ENCODE measurements at regions not wholly inside any gene's neighbourhood (a gene's known extent, or its start where the extent isn't known, plus 50 kb on each side); places are given as distances from the start of the nearest gene placed in this dataset.

DNA sequence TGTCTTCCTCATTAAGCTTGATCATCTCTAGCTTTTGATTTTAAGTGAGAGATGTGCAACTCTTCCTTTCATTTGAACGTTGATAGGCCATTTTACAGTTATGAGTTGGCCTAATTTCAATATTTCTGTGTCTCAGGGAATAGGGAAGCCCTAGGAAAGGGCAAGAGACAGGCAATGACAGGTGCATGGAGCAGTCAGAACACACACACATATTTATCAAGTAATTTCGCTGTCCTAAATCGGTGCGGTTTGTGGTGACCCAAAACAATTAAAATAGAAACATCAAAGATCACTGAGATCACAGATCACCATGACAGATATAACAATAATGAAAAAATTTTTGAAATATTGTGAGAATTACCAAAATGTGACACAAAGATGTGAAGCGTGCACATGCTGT is 87.7 kb upstream of the LSM6 start:
- no peaks in the 10 kb centered on the region for H3K4me1 ChIP-seq
- 89 to 92% methylated on average over 5 of the region's 5 CpGs for WGBS, 2 donors
- intact Hi-C loops (cut with DNase I): no loop called here

DNA sequence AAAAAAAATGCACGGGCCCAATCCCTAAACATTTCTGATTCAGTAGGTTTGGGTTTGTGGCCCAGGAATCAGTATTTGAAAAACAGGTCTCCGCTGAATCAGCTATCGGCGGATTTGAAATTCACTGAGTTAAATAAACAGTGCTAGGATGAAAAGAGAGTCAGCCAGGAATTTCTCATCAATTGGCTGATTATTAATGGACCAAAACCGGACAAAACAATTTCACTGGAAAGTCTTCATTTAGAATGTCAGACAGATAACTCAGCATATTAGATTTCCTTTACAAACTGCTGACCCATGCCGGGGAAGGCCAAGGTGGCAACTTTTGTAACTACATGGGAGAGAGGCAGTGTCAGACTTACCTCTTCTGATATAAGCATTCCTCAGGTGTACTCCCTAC is 99.4 kb upstream of the LSM6 start:
- no peak for DNase-seq
- no peaks in the 10 kb centered on the region for H3K9me3 ChIP-seq
- TF ChIP-seq, protein P1, sequence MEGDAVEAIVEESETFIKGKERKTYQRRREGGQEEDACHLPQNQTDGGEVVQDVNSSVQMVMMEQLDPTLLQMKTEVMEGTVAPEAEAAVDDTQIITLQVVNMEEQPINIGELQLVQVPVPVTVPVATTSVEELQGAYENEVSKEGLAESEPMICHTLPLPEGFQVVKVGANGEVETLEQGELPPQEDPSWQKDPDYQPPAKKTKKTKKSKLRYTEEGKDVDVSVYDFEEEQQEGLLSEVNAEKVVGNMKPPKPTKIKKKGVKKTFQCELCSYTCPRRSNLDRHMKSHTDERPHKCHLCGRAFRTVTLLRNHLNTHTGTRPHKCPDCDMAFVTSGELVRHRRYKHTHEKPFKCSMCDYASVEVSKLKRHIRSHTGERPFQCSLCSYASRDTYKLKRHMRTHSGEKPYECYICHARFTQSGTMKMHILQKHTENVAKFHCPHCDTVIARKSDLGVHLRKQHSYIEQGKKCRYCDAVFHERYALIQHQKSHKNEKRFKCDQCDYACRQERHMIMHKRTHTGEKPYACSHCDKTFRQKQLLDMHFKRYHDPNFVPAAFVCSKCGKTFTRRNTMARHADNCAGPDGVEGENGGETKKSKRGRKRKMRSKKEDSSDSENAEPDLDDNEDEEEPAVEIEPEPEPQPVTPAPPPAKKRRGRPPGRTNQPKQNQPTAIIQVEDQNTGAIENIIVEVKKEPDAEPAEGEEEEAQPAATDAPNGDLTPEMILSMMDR (IDR thresholded peaks at IDR 0.05): no peak
- TF ChIP-seq POLR2A (IDR thresholded peaks at IDR 0.05): no peak
- intact Hi-C loops (cut with DNase I): no loop called here
- no peak overlapping the region for H3K4me3 ChIP-seq (replicated peaks in 1 of 3)
- no peaks in the 10 kb centered on the region for H3K27me3 ChIP-seq
- H3K4me1 ChIP-seq: no peaks in the 10 kb centered on the region
- no peaks in the 10 kb centered on the region for H3K36me3 ChIP-seq
- no peak overlapping the region for H3K27ac ChIP-seq
- 92 to 93% methylated on average over 6 of the region's 6 CpGs for whole genome bisulfite sequencing, 2 donors

More for the DNA sequence above, 87.7 kb upstream of the LSM6 start:
- Histone ChIP-seq H3K36me3 (no peaks in the 10 kb centered on the region), H3K27me3 (no peaks in the 10 kb centered on the region), H3K27ac (no peak overlapping the region), H3K4me3 (replicated peaks in 1 of 3) (no peak overlapping the region), H3K9me3 (no peaks in the 10 kb centered on the region)
- DNase-seq: no peak
- no peak for TF ChIP-seq POLR2A (IDR thresholded peaks at IDR 0.05)
- TF ChIP-seq, protein P1 (IDR thresholded peaks at IDR 0.05): no peak

DNA sequence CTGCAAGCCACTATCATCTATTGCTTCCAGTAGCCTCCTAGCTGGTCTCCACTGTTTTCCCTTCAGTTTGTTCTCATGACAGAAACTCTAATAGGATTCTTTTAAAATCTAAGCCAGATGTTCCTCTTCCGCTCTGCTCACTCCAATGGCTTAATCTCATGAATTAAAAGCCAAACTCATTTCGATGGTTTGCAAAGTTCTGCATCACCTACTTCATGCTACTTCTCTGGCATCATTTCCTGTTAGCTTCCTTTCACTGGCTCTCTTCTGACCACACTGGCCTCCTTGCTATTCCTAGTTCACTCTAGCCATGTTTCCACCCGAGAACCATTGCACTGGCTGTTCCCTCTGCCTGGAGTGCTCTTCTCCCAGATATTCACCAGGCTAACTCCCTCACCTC is 102.0 kb upstream of the LSM6 start:
- WGBS, 2 donors: 75 to 85% methylated on average over 3 of the region's 3 CpGs

DNA sequence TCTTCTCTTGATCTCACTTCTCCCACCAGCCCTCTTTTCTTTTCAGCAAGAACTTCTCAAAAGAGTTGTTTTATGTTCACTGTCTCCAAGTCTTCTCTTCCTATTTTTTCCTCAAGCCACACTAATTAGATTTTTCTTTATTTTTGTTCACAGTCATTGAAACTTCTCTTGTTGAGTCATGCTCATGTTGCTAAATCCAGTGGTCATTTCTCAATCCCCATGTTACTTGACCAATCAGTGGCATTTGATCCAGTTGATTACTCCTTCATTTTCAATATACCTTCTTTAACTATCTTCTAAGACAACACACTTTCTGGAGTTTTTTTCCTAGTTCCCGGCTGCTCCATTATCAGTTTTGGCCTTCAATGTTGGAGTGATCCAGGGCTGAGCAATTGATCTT is 103.1 kb upstream of the LSM6 start:
- Histone ChIP-seq H3K36me3 (no peaks in the 10 kb centered on the region), H3K27ac (no peak overlapping the region), H3K27me3 (no peaks in the 10 kb centered on the region), H3K9me3 (no peaks in the 10 kb centered on the region), H3K4me3 (replicated peaks in 1 of 3) (no peak overlapping the region), H3K4me1 (no peaks in the 10 kb centered on the region)
- intact Hi-C loops (cut with DNase I): no loop called here
- TF ChIP-seq, protein P1 (IDR thresholded peaks at IDR 0.05): no peak
- TF ChIP-seq POLR2A (IDR thresholded peaks at IDR 0.05): no peak
- 86 to 94% methylated on average over 1 of the region's 1 CpG for WGBS, 2 donors
- no peak for DNase-seq

More for the DNA sequence above, 102.0 kb upstream of the LSM6 start:
- no peak for TF ChIP-seq POLR2A (IDR thresholded peaks at IDR 0.05)
- Histone ChIP-seq H3K4me3 (replicated peaks in 1 of 3) (no peak overlapping the region), H3K4me1 (no peaks in the 10 kb centered on the region), H3K27ac (no peak overlapping the region), H3K36me3 (no peaks in the 10 kb centered on the region), H3K9me3 (no peaks in the 10 kb centered on the region), H3K27me3 (no peaks in the 10 kb centered on the region)
- no peak for DNase-seq
- intact Hi-C loops (cut with DNase I): no loop called here

DNA sequence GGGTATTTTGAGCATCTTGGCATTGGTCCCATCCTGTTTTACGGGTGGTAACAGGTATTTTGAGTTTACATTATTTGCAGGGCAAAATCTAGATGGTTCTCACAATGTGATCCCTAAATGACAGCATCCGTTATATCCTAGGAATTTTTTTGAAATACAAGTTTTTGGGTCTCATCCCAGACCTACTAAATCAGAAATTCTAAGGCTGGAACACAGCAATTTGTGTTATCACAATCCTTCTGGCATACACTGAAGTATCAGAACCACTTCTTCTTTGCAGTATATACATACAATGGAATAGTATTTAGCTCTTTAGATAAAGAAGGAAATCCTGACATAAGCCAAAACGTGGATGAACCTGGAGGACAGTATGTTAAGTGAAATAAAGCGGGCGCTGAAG is 104.1 kb upstream of the LSM6 start:
- H3K9me3 ChIP-seq: no peaks in the 10 kb centered on the region
- DNase-seq: no peak
- H3K4me1 ChIP-seq: no peaks in the 10 kb centered on the region
- intact Hi-C loops (cut with DNase I): no loop called here
- H3K36me3 ChIP-seq: no peaks in the 10 kb centered on the region
- no peak overlapping the region for H3K27ac ChIP-seq
- H3K27me3 ChIP-seq: no peaks in the 10 kb centered on the region
- 77 to 80% methylated on average over 5 of the region's 5 CpGs for WGBS, 2 donors
- no peak for TF ChIP-seq POLR2A (IDR thresholded peaks at IDR 0.05)
- TF ChIP-seq, protein P1 (IDR thresholded peaks at IDR 0.05): no peak
- H3K4me3 ChIP-seq (replicated peaks in 1 of 3): no peak overlapping the region

DNA sequence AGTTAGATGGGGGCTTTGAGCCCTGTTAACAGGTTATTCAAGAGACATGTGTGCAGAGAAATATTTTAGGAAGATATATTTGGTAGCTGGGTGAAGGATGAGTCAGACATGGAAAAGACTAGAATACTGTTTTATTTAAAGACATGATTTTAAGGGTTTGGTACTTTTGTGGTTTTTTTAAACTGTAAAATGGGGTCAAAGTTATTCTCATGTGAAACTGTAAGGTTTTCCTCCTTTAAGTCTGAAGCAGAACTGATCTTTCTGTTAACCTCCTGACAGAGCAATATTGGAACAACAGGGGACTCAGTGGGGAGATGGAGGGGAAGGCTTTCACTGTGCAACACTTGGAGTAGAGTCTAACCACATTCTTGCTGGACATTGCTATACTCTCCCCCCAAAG is 112.4 kb upstream of the LSM6 start:
- no peak for TF ChIP-seq POLR2A (IDR thresholded peaks at IDR 0.05)
- TF ChIP-seq, protein P1 (IDR thresholded peaks at IDR 0.05): no peak
- Histone ChIP-seq H3K4me3 (replicated peaks in 1 of 3) (no peak overlapping the region), H3K27me3 (no peaks in the 10 kb centered on the region), H3K4me1 (no peaks in the 10 kb centered on the region), H3K27ac (no peak overlapping the region), H3K36me3 (no peaks in the 10 kb centered on the region), H3K9me3 (no peaks in the 10 kb centered on the region)
- intact Hi-C loops (cut with DNase I): no loop called here
- DNase-seq: no peak
